Astrocyte of the spinal cord (primary cell): ENCODE measurements at regions not wholly inside any gene's neighbourhood (a gene's known extent, or its start where the extent isn't known, plus 50 kb on each side); places are given as distances from the start of the nearest gene placed in this dataset.

Experiments
- DNase-seq: peaks from one replicate; pipeline ENCODE4 v3.0.0; 2011; ENCODE audit warnings: low read depth, low spot score
- H3K4me3 ChIP-seq: 2 replicates; pipeline ENCODE4 v1.5.1; 2011; ENCODE audit warnings: low read depth, mild to moderate bottlenecking, low read length, moderate library complexity
- CTCF ChIP-seq: IDR thresholded peaks from 2 replicates; pipeline ENCODE4 v1.5.1; 2012; ENCODE audit warnings: low read depth, mild to moderate bottlenecking, low read length, inconsistent platforms
- in situ Hi-C: cut with HindIII; loops from 2 replicates; pipeline ENCODE4 v1.10.0; 2017; ENCODE audit warnings: low sequenced_read_pairs

- peak; percentile 25 for DNase-seq
- H3K4me3 ChIP-seq: no peak overlapping the region
- in situ Hi-C loops: no loop called here
- TF ChIP-seq CTCF: no peak
These were observed 68.0 kb upstream of the KLF6 start for GRCh38 chr10:3853016-3853415.

- DNase-seq: peak; percentile 99
- no peak for TF ChIP-seq CTCF
- H3K4me3 ChIP-seq: no peak overlapping the region
- in situ Hi-C loops: no loop called here
These were observed 67.3 kb upstream of the KLF6 start for GRCh38 chr10:3852147-3852904.

GRCh38 chr10:3850999-3851937 is 66.3 kb upstream of the KLF6 start:
- in situ Hi-C loops: no loop called here
- no peak overlapping the region for H3K4me3 ChIP-seq
- no peak for TF ChIP-seq CTCF
- DNase-seq: peak; percentile 90

- in situ Hi-C loops: no loop called here
- no peak for TF ChIP-seq CTCF
- H3K4me3 ChIP-seq: no peak overlapping the region
- DNase-seq: peak; percentile 77
These were observed 64.0 kb upstream of the KLF6 start for GRCh38 chr10:3848775-3849635.

GRCh38 chr10:3848005-3848774 is 63.2 kb upstream of the KLF6 start:
- no peak overlapping the region for H3K4me3 ChIP-seq
- in situ Hi-C loops: no loop called here

More at GRCh38 chr10:3848005-3848774, 63.2 kb upstream of the KLF6 start:
- TF ChIP-seq CTCF: no peak
- DNase-seq: peak; percentile 7
